HG03045 (cell line): ENCODE measurements at regions not wholly inside any gene's neighbourhood (a gene's known extent, or its start where the extent isn't known, plus 50 kb on each side); places are given as distances from the start of the nearest gene placed in this dataset.

Experiments
- ATAC-seq: cut with Tn5 transposase; IDR thresholded peaks from one replicate; pipeline ENCODE4 v1.9.1; 2021; ENCODE audit warnings: mild to moderate bottlenecking, moderate library complexity; ENCODE audit not compliant: unreplicated experiment

- no peak for ATAC-seq
Observed at GRCh38 chr13:75919660-75920199, 283.6 kb downstream of the LMO7 start.

GRCh38 chr13:75915066-75915465, 278.9 kb downstream of the LMO7 start:
- no peak for ATAC-seq

GRCh38 chr13:75913925-75914324, 277.8 kb downstream of the LMO7 start:
- no peak for ATAC-seq

DNA sequence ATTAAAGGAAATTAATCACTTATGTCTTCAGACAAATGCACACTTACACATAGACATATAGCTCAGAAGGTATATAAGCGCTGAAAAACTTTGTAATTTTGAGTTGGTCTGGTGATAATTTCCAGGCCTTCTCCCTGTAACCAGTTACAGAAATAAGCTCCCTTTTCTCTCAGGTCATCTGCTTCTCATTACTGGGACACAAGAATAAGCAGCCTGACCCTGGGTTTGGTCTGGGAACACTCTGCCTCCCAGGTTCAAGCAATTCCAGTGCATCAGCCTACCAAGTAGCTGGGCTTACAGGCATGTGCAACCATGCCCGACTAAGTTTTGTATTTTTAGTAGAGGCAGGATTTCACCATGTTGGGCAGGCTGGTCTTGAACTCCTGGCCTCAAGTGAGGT, 274.5 kb downstream of the LMO7 start:
- ATAC-seq, result no peak
